Stimulated activated CD4-positive, alpha-beta T cell treated with anti-CD3 and anti-CD28 coated beads, Interleukin-1b, Interleukin-23, amount 100 ng/mL, for 48 hours (primary cell): ENCODE measurements at regions not wholly inside any gene's neighbourhood (a gene's known extent, or its start where the extent isn't known, plus 50 kb on each side); places are given as distances from the start of the nearest gene placed in this dataset.
"Not testable (repeated sequence)": the region's sequence is repeated elsewhere in the genome, so short reads cannot be mapped to it uniquely, and the experiment has no call there.

ENCODE experiments used
- DNase-seq: peaks from one replicate; pipeline ENCODE4 v3.0.0-alpha.2; 2020

DNA sequence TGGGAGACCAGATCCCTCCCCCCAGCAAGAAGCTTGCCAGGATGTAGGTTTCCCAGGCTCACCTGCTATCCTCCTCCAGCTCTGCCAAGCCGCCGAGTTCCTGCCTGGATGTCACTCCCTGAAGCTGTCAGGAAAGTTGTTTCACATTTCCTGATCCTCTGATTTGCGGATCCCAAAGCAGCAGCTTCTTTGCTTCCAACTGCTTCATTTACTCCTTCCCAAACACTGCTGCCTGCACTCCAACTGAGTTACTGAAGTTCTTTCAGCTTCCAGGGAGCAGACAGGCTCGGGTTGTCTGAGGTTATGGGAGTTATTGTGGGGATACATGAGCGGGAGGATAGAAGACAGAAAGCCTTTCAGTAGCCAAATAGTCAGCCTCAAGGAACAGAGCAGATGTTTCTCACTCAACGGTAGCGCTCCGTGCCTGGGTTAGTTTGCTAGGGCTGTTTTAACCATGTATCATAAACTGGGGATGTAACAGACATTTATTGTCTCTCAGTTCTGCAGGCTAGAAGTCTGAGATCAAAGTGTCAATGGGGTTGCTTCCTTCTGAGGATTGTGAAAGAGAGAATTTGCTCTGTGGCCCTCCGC lies 516.0 kb downstream of the REEP3 start:
- no peak for DNase-seq

DNA sequence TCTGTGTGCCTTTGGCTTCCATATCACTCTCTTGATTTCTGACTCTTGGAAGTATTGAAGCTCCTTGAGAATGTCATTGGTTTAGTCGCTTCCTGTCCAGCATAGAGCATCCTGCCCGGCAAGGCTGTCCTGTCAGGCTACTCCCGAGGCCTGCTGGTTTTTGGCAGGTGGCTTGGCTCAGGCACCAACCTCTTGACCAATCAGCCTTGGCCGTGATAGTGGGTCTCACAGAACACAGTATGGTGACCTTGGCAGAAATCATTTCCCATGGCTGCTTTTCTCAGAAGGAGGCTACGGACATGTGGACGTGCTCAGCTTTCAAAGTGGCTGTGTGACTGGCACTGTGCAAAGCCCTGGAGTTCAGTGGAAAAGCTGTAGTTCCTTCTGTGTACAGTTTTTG lies 516.9 kb downstream of the REEP3 start:
- no peak for DNase-seq

GRCh38 chr10:64039198-64039597 lies 518.0 kb downstream of the REEP3 start:
- DNase-seq = no peak

DNA sequence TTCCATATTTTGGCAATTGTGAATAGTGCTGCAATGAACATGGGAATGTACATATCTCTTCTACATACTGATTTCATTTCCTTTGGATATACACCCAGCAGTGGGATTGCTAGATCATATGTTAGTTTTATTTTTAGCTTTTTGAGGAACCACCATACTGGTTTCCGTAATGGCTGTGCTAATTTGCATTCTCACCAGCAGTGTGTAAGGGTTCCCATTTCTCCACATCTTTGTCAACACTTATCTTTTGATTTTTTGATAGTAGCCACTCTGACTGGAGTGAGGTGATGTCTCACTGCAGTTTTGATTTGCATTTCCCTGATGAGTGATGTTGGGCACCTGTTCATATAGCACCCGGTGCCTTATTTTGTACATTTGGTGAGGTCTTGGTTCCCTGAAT lies 519.6 kb downstream of the REEP3 start:
- no peak for DNase-seq

- DNase-seq = peak; percentile 85
These were observed 520.2 kb downstream of the REEP3 start for GRCh38 chr10:64041185-64041988.

- peak; percentile 1 for DNase-seq
These were observed 520.8 kb downstream of the REEP3 start for GRCh38 chr10:64041989-64042490.

DNA sequence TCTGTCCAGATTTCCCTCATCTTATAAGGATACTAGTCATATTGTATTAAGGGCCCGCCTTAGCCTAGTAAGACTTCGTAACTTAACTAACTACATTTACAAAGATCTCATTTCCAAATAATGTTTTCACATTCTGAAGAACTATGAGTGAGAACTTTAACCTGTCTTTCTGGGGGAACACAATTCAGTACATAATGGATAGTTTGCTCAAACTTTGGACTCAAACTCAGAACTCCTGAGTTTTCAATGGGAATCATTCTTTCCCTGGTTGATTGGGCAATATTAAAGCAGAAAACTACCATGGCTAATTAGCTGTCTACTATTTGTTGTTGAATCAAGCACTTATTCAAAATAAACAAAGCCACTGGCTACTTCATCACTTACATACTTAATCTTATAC lies 522.9 kb downstream of the REEP3 start:
- DNase-seq = no peak

DNA sequence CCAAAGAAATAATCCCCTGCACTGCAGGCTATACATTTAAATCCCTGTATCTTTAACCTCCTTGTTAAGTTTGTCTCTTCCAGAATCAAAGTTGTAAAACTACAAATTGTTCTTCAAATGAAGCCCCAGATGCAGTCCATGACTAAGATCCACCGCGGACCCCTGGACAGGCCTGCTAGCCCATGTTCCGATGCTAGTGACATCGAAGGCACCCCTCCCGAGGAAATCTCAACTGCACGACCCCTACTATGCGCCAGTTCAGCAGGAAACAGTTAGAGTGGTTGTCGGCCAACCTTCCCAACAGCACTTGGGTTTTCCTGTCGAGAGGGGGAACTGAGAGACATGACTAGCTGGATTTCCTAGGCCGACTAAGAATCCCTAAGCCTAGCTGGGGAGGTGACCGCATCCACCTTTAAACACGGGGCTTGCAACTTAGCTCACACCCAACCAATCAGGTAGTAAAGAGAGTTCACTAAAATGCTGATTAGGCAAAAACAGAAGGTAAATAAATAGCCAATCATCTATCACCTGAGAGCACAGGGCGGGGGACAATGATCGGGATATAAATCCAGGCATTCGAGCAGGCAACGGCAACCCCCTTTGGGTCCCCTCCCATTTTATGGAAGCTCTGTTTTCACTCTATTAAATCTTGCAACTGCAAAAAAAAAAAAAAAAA lies 523.9 kb downstream of the REEP3 start:
- not testable (repeated sequence) for DNase-seq

- DNase-seq = no peak
These were observed 533.2 kb downstream of the REEP3 start for GRCh38 chr10:64054392-64054791.

DNA sequence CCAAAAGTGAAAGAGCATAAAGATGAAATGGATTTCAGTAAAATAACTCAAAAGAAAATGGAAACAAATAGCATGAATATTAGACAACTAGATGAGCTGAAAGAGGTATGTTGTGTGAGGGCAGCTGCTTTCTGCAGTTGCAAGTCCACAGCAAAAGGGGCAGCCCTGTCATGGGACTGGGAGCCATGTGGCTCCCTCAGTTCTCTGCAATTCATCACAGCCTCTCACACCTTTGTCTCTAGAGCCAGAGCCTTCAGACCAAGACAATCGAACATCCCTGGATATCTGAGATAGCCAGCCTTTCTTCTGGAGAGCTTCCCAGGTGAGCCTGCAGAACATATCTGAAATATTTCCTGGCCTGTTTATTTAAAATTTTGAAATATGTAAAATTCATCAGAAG lies 538.7 kb downstream of the REEP3 start:
- DNase-seq = no peak

GRCh38 chr10:64060389-64060788 lies 539.2 kb downstream of the REEP3 start:
- no peak for DNase-seq

- DNase-seq = no peak
These were observed 541.6 kb downstream of the REEP3 start for GRCh38 chr10:64062793-64063192.

DNA sequence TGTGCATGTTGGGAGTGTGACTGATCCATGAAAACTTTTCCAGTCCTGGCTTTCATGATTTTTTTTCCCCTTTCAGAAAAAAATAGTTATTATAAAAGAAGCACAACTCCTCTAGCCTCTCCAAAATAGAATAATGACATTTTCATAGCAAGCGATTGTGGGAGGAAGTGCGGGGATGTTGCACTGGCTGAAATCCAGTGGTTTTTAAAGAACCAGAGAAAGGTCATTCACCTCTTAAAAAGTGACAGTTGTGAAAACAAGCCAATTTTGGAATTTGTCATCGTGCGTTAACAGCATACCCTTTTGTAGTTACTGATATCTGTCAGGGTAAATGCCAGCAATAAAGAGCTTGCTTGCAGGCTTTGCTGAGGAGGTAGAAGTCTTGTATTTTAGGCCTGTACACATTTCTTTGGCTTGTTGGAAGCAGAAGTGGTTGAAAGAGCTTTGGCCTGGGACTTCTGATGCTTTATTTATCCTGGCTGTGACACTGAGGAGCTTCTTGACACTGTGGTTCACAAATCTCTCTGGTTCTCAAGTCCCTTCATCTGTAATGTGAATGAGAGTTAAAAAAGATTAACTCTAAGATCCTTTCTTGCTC lies 545.9 kb downstream of the REEP3 start:
- DNase-seq = no peak

DNA sequence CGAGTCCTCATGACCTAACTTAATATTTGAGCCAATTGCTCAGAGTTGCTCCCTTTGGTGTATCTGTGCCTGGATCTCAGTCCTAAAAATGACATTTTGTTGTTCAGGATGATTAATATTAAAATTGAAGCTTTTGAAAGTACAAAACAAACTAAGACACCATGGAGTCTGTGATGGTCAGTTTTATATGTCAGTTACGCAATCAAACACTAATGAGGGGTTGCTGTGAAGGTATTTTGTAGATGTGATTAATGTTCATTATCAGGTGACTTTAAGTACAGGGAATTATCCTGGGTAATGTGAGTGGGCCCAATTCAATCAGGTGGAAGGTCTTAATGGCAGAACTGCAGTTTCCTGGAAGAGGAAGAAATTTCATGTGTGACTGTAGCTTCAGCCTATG lies 546.7 kb downstream of the REEP3 start:
- DNase-seq = no peak

- no peak for DNase-seq
These were observed 549.0 kb downstream of the REEP3 start for GRCh38 chr10:64070241-64070640.

DNA sequence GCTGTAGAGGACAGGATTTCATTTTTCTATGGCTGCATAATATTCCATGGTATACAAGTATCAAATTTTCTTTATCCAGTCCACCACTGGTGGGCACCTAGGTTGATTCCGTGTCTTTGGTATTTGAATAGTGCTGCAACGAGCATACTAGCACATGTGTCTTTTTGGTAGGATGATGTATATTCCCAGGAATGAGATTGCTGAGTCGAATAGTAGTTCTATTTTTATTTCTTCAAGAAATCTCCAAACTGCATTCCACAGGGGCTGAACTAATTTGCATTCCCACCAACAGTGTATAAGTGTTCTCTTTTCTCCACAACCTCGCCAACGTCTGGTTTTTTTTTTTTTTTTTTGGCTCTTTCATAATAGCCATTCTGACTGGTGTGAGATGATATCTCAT lies 550.0 kb downstream of the REEP3 start:
- no peak for DNase-seq

DNA sequence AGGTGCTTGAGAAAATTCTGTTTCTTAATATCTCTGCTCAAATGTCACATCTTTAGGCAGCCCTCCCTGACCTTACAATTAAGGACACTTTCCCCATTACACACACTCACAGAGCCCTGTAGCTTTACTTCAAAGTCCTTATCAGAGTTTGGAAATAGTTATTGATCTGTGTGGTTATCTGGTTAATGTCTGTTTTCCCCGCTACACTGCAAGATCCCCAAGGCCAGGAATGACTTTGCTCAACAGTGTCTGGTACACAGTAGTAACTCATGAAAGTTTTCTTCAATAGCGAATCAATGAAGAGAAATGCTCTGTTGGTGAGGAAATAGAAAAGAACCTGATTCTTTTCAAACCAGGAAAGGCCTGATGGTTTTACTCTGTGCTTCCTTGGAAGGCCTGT lies 554.4 kb downstream of the REEP3 start:
- no peak for DNase-seq

DNA sequence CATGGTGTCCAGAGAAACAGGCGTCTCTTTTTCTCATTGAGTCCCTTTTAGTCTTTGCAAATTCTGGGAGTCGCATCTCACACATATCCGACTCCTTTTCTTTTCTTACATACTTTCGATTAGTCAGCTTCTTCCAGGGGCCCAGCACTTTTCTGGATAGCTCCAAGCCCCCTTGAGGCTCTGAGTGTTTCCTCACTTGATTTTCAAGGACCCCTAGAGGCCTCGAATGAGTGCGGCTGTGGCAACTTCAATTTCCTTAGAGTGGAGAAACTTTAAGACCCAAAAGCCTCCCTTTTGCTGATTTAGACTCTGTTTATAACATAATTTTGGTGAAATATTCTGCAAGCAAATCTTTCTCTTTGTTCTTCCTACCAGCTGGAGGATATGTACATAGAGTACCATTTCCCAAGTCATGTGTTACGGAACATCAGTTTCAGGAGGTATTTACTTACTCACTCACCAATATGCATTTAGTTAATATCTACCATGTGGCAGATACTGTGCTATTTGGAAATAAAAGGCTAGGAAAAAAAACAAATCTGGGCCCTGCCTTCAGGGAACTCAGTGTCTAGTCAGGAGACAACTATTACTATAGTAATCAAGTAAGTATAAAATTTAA lies 555.2 kb downstream of the REEP3 start:
- no peak for DNase-seq

DNA sequence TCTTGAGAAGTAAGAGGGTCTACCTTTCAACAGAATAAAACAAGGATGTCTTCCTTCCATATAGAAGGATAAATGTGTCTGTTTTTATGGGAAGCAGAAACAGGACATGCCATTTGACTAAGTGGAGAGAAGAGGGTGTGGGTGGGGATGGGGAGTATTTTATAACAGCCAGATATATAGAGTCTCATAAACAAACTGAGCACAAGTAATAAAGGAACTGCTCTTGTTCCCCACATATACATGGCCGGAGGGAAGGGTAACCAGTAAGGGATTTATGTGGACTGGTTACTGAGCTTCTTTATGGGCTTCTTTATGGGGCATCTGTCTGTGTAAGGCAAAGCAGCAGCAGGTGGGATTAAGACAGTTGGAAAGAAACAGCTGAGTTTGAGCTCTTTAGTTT lies 558.1 kb downstream of the REEP3 start:
- no peak for DNase-seq

GRCh38 chr10:64080071-64080470 lies 558.9 kb downstream of the REEP3 start:
- DNase-seq = no peak

- DNase-seq = no peak
These were observed 560.8 kb downstream of the REEP3 start for GRCh38 chr10:64081947-64082482.

DNA sequence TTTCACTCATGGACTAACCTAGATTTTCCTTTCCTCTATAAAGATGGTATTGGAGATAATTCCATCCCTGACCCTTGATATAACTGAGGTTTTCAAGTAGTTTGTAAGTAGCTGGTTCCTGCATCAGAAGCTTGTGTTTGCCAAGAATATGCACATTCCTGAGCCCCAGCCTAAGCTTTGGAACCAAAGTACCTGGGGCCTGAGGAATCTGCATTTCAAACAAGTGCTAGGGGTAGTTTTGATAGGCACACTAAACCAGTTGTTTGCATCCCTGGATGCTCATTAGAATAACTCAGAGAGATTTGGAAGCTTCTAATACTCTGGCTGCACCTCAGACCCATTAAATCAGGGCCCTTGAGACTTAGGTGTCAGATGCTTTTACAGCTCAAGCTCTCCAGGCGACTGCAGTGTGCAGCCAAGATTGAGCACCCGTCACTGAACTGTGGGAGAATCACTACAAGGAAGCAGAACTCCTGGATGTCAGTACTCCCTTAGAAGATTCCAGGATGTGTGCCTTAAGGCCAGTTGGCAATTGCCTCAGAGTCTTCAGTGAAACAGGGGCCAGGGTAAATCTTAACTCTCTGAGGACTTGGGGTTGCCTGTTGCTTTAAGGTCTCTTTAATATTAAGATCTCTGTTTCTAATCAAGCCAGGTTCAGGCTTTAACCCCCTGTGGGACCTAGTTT lies 565.0 kb downstream of the REEP3 start:
- DNase-seq = no peak
